Right atrium auricular region (tissue), 2 donors: ENCODE measurements at regions not wholly inside any gene's neighbourhood (a gene's known extent, or its start where the extent isn't known, plus 50 kb on each side); places are given as distances from the start of the nearest gene placed in this dataset.
"Not testable (repeated sequence)": the region's sequence is repeated elsewhere in the genome, so short reads cannot be mapped to it uniquely, and the experiment has no call there.

Source experiments
- DNase-seq: peaks from one replicate; pipeline ENCODE4 v3.0.0-alpha.2; 2019; ENCODE audit warnings: low spot score
- H3K27ac ChIP-seq, 2 donors: fragments of 200-600 bp; sonication (generic); 1 replicate in 1 of 2; 2 replicates in 1 of 2; pipeline ENCODE4 v1.5.1; 2016 to 2019
- H3K27me3 ChIP-seq, 2 donors: fragments of 200-600 bp; sonication (generic); one replicate each; pipeline versions ENCODE4 v1.5.1 to v1.6.0; 2017 to 2019
- H3K36me3 ChIP-seq: fragments of 200-600 bp; sonication (generic); one replicate; pipeline ENCODE4 v1.5.1; 2016
- H3K4me1 ChIP-seq, 2 donors: fragments of 200-600 bp; sonication (generic); one replicate each; pipeline versions ENCODE4 v1.5.1 to v1.6.0; 2017 to 2019
- H3K4me3 ChIP-seq, 2 donors: fragments of 200-600 bp; sonication (generic); 1 replicate in 1 of 2; 2 replicates in 1 of 2; pipeline ENCODE4 v1.5.1; 2017 to 2019; ENCODE audit warnings: mild to moderate bottlenecking in 1 of 2, moderate library complexity in 1 of 2
- H3K9me3 ChIP-seq, 2 donors: fragments of 200-600 bp; sonication (generic); one replicate each; pipeline ENCODE4 v1.5.1; 2019
- CTCF ChIP-seq, 2 donors: fragments of 200-600 bp; sonication (generic); IDR thresholded peaks; one replicate each; pipeline ENCODE4 v1.5.1; 2019; ENCODE audit warnings: antibody characterized with exemption in 2 of 2

- Histone ChIP-seq H3K4me3 (no peak overlapping the region), H3K9me3 (peaks cover 0 to 12% of the 10 kb centered on the region in 2 donors), H3K4me1 (no peaks in the 10 kb centered on the region), H3K27ac (no peak overlapping the region), H3K36me3 (no peaks in the 10 kb centered on the region), H3K27me3 (no peaks in the 10 kb centered on the region)
- DNase-seq, result no peak
- no peak for TF ChIP-seq CTCF (IDR thresholded peaks at IDR 0.05)
These were observed 646.1 kb upstream of the DEFB115 start for GRCh38 chr20:30611239-30611984.

DNA sequence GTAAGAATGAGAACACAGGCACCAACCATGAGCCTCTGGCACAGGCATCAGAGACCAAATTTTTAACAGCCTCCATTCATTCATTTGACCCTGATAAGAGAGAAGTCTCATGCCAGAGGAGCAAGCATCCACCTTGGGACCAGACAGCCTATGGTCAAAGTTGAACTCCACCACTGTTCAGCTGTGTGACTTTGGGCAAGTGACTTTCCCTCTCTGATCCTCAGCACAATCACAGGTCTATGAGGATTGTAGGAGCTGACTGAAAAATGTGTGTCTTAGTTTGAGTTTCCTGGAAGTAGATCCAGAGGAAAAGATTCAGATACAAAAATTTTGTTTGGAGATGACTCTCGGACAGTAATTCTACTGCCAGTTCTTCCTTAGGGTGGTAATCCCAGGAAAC, 645.1 kb upstream of the DEFB115 start:
- Histone ChIP-seq H3K4me1 (no peaks in the 10 kb centered on the region), H3K4me3 (no peak overlapping the region), H3K36me3 (no peaks in the 10 kb centered on the region), H3K9me3 (peaks cover 0 to 3% of the 10 kb centered on the region in 2 donors), H3K27me3 (no peaks in the 10 kb centered on the region), H3K27ac (no peak overlapping the region)
- TF ChIP-seq CTCF (IDR thresholded peaks at IDR 0.05), result no peak
- no peak for DNase-seq

- not testable (repeated sequence) for H3K4me3 ChIP-seq, DNase-seq, H3K27ac ChIP-seq, H3K9me3 ChIP-seq, H3K27me3 ChIP-seq, H3K36me3 ChIP-seq, H3K4me1 ChIP-seq
These were observed 636.1 kb upstream of the DEFB115 start for GRCh38 chr20:30621346-30621745.

GRCh38 chr20:30624310-30624709, 633.2 kb upstream of the DEFB115 start:
- not testable (repeated sequence) for H3K36me3 ChIP-seq, DNase-seq, H3K4me1 ChIP-seq, H3K27me3 ChIP-seq, H3K27ac ChIP-seq, H3K4me3 ChIP-seq, H3K9me3 ChIP-seq

GRCh38 chr20:30629376-30629775, 628.1 kb upstream of the DEFB115 start:
- H3K4me1 ChIP-seq, DNase-seq, H3K36me3 ChIP-seq, H3K9me3 ChIP-seq, H3K27ac ChIP-seq, H3K4me3 ChIP-seq, H3K27me3 ChIP-seq: not testable (repeated sequence)

DNA sequence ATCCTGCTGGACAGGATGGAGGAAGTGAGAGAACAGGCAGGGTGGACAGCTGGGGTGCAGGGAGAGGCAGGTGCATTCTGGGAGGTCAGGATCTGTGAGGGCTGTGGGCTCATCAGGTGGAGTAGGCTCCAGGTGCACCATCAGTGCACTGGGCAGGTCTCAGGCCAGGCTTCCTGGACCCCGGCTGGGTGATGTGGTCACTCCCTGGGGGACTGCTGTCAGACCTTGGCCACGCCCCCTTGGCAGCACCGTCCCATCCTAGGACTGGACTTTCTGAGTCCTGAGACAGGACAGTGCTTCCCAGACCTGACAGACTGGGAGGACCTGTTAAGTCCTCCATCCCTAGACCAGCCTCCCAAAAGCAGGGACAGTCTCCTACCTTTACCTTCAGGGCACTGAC, 626.7 kb upstream of the DEFB115 start:
- Histone ChIP-seq H3K36me3 (no peaks in the 10 kb centered on the region), H3K27me3 (no peaks in the 10 kb centered on the region), H3K27ac (no peak overlapping the region), H3K9me3 (no peaks in the 10 kb centered on the region), H3K4me3 (no peak overlapping the region), H3K4me1 (no peaks in the 10 kb centered on the region)
- no peak for TF ChIP-seq CTCF (IDR thresholded peaks at IDR 0.05)
- no peak for DNase-seq

GRCh38 chr20:30631261-30631789, 626.1 kb upstream of the DEFB115 start:
- H3K27ac ChIP-seq, H3K4me1 ChIP-seq, DNase-seq, H3K27me3 ChIP-seq, H3K36me3 ChIP-seq, H3K9me3 ChIP-seq, H3K4me3 ChIP-seq: not testable (repeated sequence)

GRCh38 chr20:30632773-30633172, 624.7 kb upstream of the DEFB115 start:
- not testable (repeated sequence) for DNase-seq, H3K36me3 ChIP-seq, H3K4me3 ChIP-seq, H3K4me1 ChIP-seq, H3K27me3 ChIP-seq, H3K9me3 ChIP-seq, H3K27ac ChIP-seq

GRCh38 chr20:30641522-30641921, 615.9 kb upstream of the DEFB115 start:
- not testable (repeated sequence) for H3K27ac ChIP-seq, H3K9me3 ChIP-seq, H3K4me3 ChIP-seq, H3K36me3 ChIP-seq, DNase-seq, H3K27me3 ChIP-seq, H3K4me1 ChIP-seq

GRCh38 chr20:30660982-30661381, 596.5 kb upstream of the DEFB115 start:
- peaks cover 0 to 11% of the 10 kb centered on the region in 2 donors for H3K9me3 ChIP-seq
- not testable (repeated sequence) for H3K4me3 ChIP-seq, H3K27ac ChIP-seq, H3K27me3 ChIP-seq, H3K36me3 ChIP-seq, DNase-seq, H3K4me1 ChIP-seq

GRCh38 chr20:30668418-30668817, 589.0 kb upstream of the DEFB115 start:
- H3K9me3 ChIP-seq, H3K4me1 ChIP-seq, H3K36me3 ChIP-seq, H3K27me3 ChIP-seq, H3K4me3 ChIP-seq, H3K27ac ChIP-seq, DNase-seq: not testable (repeated sequence)

- not testable (repeated sequence) for H3K36me3 ChIP-seq, H3K27ac ChIP-seq, H3K27me3 ChIP-seq, H3K4me3 ChIP-seq, DNase-seq, H3K4me1 ChIP-seq, H3K9me3 ChIP-seq
These were observed 588.0 kb upstream of the DEFB115 start for GRCh38 chr20:30669330-30670029.
